Fibroblast of villous mesenchyme (primary cell): ENCODE measurements at regions not wholly inside any gene's neighbourhood (a gene's known extent, or its start where the extent isn't known, plus 50 kb on each side); places are given as distances from the start of the nearest gene placed in this dataset.

Source experiments
- DNase-seq: peaks from one replicate; pipeline ENCODE4 v3.0.0-alpha.2; 2010; ENCODE audit warnings: low read depth
- H3K4me3 ChIP-seq: 2 replicates; pipeline ENCODE4 v1.5.1; 2011; ENCODE audit warnings: low read depth, mild to moderate bottlenecking, low read length
- CTCF ChIP-seq: IDR thresholded peaks from 2 replicates; pipeline ENCODE4 v1.5.1; 2012; ENCODE audit warnings: low read depth, mild to moderate bottlenecking, low read length; ENCODE audit not compliant: insufficient read depth

DNA sequence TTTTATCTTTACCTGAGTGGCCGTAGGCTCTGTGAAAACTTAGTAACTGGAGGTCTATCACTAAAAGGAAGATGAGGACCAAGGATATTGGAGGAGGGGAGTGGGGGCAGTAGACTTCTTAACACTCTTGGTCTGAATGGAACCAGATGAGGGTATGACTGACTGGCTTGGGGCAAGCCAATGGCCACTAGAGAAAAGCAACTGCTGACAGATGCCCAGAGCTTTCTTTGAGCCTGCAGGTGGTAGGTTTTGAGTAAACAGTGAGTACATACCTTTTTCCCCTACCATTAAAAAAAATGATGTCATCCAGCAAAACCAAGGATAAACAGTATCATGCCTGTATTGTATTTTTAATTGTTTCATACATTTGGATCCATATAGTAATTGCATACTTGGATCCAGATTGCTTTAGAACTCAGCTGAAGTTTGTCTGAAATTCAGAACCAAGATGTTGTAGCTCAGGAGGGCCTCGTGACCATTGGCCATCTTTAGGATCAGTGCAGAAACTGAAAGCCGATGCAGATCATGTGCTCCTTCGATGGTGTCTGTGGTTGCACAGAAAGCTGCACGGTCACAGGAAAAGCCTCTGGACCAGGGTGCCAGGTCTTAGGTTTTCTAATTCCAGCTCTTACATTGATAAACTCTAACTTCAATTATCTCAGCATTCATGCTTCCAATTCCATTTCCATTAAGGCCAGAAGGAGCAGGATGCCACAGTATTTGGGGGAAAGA, 131.0 kb downstream of the PDGFRA start:
- no peak for TF ChIP-seq CTCF
- no peak overlapping the region for H3K4me3 ChIP-seq
- no peak for DNase-seq

- TF ChIP-seq CTCF: no peak
- no peak overlapping the region for H3K4me3 ChIP-seq
- no peak for DNase-seq
Measured at GRCh38 chr4:54363037-54363436, 133.9 kb downstream of the PDGFRA start.

DNA sequence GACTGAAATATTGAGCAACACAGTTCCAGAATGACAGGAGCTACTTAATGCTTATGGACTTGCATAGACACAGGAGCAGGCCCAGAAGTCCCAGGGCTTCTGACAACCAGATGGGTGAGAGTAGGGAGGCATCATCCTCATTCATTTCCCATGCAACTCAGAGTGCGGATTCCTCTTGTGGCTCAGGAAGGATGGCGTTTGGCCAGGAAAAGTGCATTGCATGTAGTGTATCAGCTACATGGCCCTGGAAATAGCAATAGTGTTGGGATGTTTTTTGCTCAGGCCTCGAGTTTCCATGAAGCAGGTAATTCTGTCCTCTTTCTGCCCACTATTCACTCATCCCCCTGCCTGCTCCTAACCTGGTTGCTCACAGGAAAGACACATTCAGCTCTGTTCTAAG, 136.6 kb downstream of the PDGFRA start:
- TF ChIP-seq CTCF: no peak
- DNase-seq: no peak
- H3K4me3 ChIP-seq: no peak overlapping the region

DNA sequence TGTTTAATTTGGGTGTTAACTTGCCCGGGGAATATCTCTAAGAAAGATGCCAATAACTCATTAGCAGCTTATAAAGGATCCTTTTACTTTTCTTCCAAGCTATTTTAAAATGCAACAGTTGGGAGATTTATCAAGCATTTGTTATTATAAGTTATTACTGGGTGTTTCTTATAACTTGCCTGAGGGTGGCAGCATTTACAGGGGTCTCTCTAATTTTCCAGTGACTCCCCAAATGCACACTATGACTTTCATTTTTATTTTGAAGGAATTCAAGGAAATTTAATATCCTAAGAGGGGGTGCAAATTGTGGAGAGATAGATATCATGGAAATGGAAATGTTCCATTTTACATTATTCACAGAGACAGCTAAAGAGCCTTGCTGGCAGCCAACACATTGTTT, 138.0 kb downstream of the PDGFRA start:
- no peak for TF ChIP-seq CTCF
- no peak overlapping the region for H3K4me3 ChIP-seq
- no peak for DNase-seq

DNA sequence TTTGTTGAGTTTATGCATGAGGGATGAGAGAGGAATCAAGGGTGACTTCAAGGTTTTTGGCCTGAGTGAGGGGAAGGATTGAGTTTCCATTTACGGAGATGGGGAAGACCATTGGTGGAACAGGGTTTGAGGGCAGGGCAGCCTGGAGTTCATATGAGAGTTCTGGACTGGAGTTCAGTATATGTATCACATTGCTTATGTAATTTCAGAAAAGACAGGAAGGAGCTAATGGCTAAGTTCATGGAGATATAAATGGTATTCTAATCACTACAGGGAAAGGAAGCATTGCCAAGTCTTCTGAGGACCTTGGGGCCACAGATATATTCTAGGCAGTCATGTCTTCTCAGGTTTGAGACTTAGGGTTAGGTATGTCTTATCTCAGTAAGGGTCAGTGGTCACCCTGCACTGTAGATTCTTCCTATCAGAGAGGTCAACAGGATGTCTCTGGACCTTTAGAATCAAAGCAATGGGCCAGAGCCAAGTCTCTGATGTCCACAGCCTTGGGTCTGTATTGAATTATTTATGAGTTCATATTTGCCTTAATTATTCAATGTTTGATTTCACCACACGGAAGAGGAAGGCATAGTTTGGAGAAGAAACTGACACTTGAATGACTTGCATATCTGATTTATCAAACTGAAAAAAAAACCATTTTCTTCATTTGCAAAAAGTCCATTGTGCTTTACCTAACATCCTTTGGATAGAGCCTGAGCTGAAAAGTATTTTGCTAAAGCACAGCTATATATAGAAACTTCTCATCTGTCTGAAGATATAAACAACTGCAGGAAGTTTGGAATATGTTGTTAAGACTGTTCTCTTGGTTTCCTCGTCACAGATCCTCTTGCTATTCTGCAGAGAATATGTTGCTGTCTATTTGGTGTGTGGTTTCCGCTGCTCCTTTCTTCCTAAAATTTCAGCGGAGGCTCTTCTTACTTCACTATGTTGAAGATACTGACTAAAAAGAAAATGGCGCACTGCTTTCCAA, 139.5 kb downstream of the PDGFRA start:
- H3K4me3 ChIP-seq: no peak overlapping the region
- peak; percentile 20 for DNase-seq
- TF ChIP-seq CTCF: no peak

DNA sequence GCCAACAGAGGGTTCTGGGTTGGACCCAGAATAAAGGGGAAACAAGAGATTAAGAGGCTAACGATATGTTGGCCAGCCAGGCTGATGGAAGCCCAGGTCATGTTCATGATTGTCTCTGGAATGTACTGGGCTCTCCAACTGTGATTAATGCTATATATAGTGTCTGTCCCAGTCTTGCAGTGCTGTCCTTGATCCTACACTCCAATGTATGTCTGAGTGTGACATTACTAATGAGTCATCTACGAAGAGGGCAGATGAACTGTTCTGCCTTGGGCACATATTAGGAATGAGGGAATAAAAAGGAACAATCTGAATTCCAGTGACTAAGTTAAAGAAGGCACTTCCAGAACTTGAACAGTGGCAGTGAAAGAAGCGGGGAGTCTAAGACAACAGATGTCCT, 142.1 kb downstream of the PDGFRA start:
- DNase-seq: no peak
- no peak for TF ChIP-seq CTCF
- H3K4me3 ChIP-seq: no peak overlapping the region
